ENCODE measurements at regions not wholly inside any gene's neighbourhood (a gene's known extent, or its start where the extent isn't known, plus 50 kb on each side); places are given as distances from the start of the nearest gene placed in this dataset.

- Histone ChIP-seq H3K9me3 (ENCODE audit: insufficient read depth, low read depth) (no peaks in the 10 kb centered on the region), H2AFZ (no peak overlapping the region), H3K4me2 (no peak overlapping the region), H3F3A (ENCODE audit: insufficient read depth, low read depth) (no peaks in the 10 kb centered on the region), H3K9me2 (ENCODE audit: insufficient read depth) (no peaks in the 10 kb centered on the region), H3K4me3 (no peak overlapping the region), H4K20me1 (ENCODE audit: insufficient read depth) (no peaks in the 10 kb centered on the region), H3K4me1 (replicated peaks; ENCODE audit: insufficient read depth) (no peaks in the 10 kb centered on the region), H3K79me2 (ENCODE audit: low read depth) (no peaks in the 10 kb centered on the region), H3K27me3 (ENCODE audit: insufficient read depth, low read depth) (peaks cover 55% of the 10 kb centered on the region), H3K36me3 (ENCODE audit: low read depth) (no peaks in the 10 kb centered on the region), H3K27ac (no peak overlapping the region)
- DNase-seq, result no peak
- POLR2A ChIA-PET (ENCODE audit: unreplicated experiment), result no interaction called here
- TF ChIP-seq CTCF (conservative IDR thresholded peaks at IDR 0.05) (no peak), EZH2 (IDR thresholded peaks at IDR 0.05; ENCODE audit: low read depth) (no peak)
- no TSS peak for BruUV-seq (replicated peaks)
- CTCF ChIA-PET, result no interaction called here
- intact Hi-C loops (cut with micrococcal nuclease; ENCODE audit: unreplicated experiment), result no loop called here
These were observed 392.1 kb upstream of the HNRNPA3 start for GRCh38 chr2:176820371-176820932.

DNA sequence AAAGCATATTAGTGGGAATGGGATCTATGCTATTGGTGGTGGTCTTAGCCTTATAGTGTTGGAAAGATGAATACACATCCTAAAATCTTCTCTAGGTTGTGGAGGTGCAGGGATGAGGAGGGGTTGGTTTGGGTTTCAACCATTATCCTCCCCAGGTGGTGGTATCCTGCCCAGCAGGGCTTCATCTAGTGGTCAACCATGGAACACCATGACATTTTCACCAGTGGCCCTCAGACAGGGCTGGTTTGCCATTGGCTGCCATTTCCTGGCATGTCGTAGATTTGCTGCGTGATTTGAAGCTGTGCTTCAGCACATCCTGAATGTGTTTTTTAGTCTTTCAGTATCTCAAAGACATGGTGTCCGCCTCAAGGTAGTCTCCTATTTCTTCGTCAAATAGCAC, 391.2 kb upstream of the HNRNPA3 start:
- POLR2A ChIA-PET (ENCODE audit: unreplicated experiment), result no interaction called here
- no TSS peak for BruUV-seq (replicated peaks)
- H3K4me2 ChIP-seq, result no peak overlapping the region
- no peaks in the 10 kb centered on the region for H3F3A ChIP-seq (ENCODE audit: insufficient read depth, low read depth)
- H3K27me3 ChIP-seq (ENCODE audit: insufficient read depth, low read depth), result peaks cover 55% of the 10 kb centered on the region
- CTCF ChIA-PET, result no interaction called here
- TF ChIP-seq CTCF (conservative IDR thresholded peaks at IDR 0.05) (peak; percentile 19; the same call in 1 of the 2 replicates), EZH2 (IDR thresholded peaks at IDR 0.05; ENCODE audit: low read depth) (no peak)
- H3K36me3 ChIP-seq (ENCODE audit: low read depth), result no peaks in the 10 kb centered on the region
- no peaks in the 10 kb centered on the region for H3K9me3 ChIP-seq (ENCODE audit: insufficient read depth, low read depth)
- H3K4me1 ChIP-seq (replicated peaks; ENCODE audit: insufficient read depth), result no peaks in the 10 kb centered on the region
- no peaks in the 10 kb centered on the region for H3K79me2 ChIP-seq (ENCODE audit: low read depth)
- intact Hi-C loops (cut with micrococcal nuclease; ENCODE audit: unreplicated experiment), result no loop called here
- H3K27ac ChIP-seq, result no peak overlapping the region
- no peak overlapping the region for H3K4me3 ChIP-seq
- DNase-seq, result no peak
- no peak overlapping the region for H2AFZ ChIP-seq
- no peaks in the 10 kb centered on the region for H3K9me2 ChIP-seq (ENCODE audit: insufficient read depth)
- H4K20me1 ChIP-seq (ENCODE audit: insufficient read depth), result no peaks in the 10 kb centered on the region

DNA sequence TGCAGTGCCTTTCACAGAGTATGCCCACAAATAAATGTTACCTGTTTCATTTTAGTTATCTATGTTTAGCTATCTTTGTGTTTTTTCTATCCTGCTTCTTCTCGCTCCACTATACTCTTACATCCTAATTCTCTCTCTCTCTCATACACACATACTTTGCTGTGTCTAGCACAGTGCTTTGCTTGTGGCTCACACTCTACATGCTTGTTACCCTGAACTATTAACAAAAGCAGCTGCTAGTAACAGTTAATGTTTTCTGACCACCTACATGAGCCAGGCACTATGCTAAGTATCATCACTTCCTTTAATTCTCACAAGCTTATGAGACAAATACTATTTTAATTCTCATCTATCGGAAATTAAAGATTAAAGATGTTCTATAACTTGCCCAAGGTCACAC, 390.5 kb upstream of the HNRNPA3 start:
- no TSS peak for BruUV-seq (replicated peaks)
- TF ChIP-seq CTCF (conservative IDR thresholded peaks at IDR 0.05), result no peak
- ChIA-PET POLR2A (ENCODE audit: unreplicated experiment) (no interaction called here), CTCF (no interaction called here)
- no peaks in the 10 kb centered on the region for H3K79me2 ChIP-seq (ENCODE audit: low read depth)
- H3F3A ChIP-seq (ENCODE audit: insufficient read depth, low read depth), result no peaks in the 10 kb centered on the region
- H3K27me3 ChIP-seq (ENCODE audit: insufficient read depth, low read depth), result peaks cover 62% of the 10 kb centered on the region
- no peak overlapping the region for H3K4me2 ChIP-seq
- H4K20me1 ChIP-seq (ENCODE audit: insufficient read depth), result no peaks in the 10 kb centered on the region
- H3K27ac ChIP-seq, result no peak overlapping the region
- H3K4me1 ChIP-seq (replicated peaks; ENCODE audit: insufficient read depth), result no peaks in the 10 kb centered on the region
- no peaks in the 10 kb centered on the region for H3K9me3 ChIP-seq (ENCODE audit: insufficient read depth, low read depth)
- H2AFZ ChIP-seq, result no peak overlapping the region
- H3K9me2 ChIP-seq (ENCODE audit: insufficient read depth), result no peaks in the 10 kb centered on the region
- intact Hi-C loops (cut with micrococcal nuclease; ENCODE audit: unreplicated experiment), result no loop called here
- DNase-seq, result no peak
- H3K4me3 ChIP-seq, result no peak overlapping the region
- no peaks in the 10 kb centered on the region for H3K36me3 ChIP-seq (ENCODE audit: low read depth)

All from PC-9 (cell line).